Fibroblast of lung (primary cell): ENCODE measurements at regions not wholly inside any gene's neighbourhood (a gene's known extent, or its start where the extent isn't known, plus 50 kb on each side); places are given as distances from the start of the nearest gene placed in this dataset.

ENCODE experiments used
- DNase-seq, 2 donors: peaks; one replicate each; pipeline versions ENCODE4 v3.0.0 to v3.0.0-alpha.2; 2010; ENCODE audit warnings: low read depth in 2 of 2
- H2AFZ ChIP-seq: 2 replicates; pipeline ENCODE4 v1.5.1; 2012; ENCODE audit warnings: low read length, control low read depth, inconsistent platforms
- H3K27ac ChIP-seq: 2 replicates; pipeline ENCODE4 v1.5.1; 2011; ENCODE audit warnings: low read length, control low read depth; ENCODE audit not compliant: insufficient read depth
- H3K27me3 ChIP-seq: 2 replicates; pipeline ENCODE4 v1.5.1; 2011; ENCODE audit warnings: mild to moderate bottlenecking, low read length; ENCODE audit not compliant: control insufficient read depth, insufficient read depth
- H3K36me3 ChIP-seq: 2 replicates; pipeline ENCODE4 v1.5.1; 2011; ENCODE audit warnings: low read length; ENCODE audit not compliant: control insufficient read depth, insufficient read depth
- H3K4me1 ChIP-seq: 2 replicates; pipeline ENCODE4 v1.5.1; 2011; ENCODE audit warnings: low read length; ENCODE audit not compliant: control insufficient read depth, insufficient read depth; ENCODE audit errors: extremely low read depth
- H3K4me2 ChIP-seq: 2 replicates; pipeline ENCODE4 v1.5.1; 2011; ENCODE audit warnings: low read length, control low read depth; ENCODE audit not compliant: insufficient read depth; ENCODE audit errors: extremely low read depth
- H3K4me3 ChIP-seq, 4 experiments: fragments of 200-600 bp in 1 of 4; sonication (generic) in 1 of 4; replicated peaks in 1 of 4; 2 replicates each; pipeline ENCODE4 v1.5.1; 2011 to 2016; ENCODE audit warnings: low read length in 4 of 4, low read depth in 3 of 4, mild to moderate bottlenecking in 3 of 4, control low read depth in 2 of 4, inconsistent platforms in 1 of 4, mixed read lengths in 1 of 4; ENCODE audit not compliant: insufficient read depth in 1 of 4; ENCODE audit errors: control extremely low read depth in 1 of 4
- H3K79me2 ChIP-seq: 2 replicates; pipeline ENCODE4 v1.5.1; 2012; ENCODE audit warnings: mild to moderate bottlenecking, low read length, inconsistent platforms; ENCODE audit not compliant: control insufficient read depth, insufficient read depth
- H3K9ac ChIP-seq: 2 replicates; pipeline ENCODE4 v1.5.1; 2011; ENCODE audit warnings: mild to moderate bottlenecking, low read length, control low read depth; ENCODE audit not compliant: insufficient read depth
- H3K9me3 ChIP-seq: 2 replicates; pipeline ENCODE4 v1.5.1; 2012; ENCODE audit warnings: low read depth, low read length; ENCODE audit not compliant: control insufficient read depth, insufficient read depth
- H4K20me1 ChIP-seq: 2 replicates; pipeline ENCODE4 v1.5.1; 2011; ENCODE audit warnings: low read length; ENCODE audit not compliant: control insufficient read depth, insufficient read depth; ENCODE audit errors: extremely low read depth
- CTCF ChIP-seq, 2 donors: IDR thresholded peaks in 1 of 2; conservative IDR thresholded peaks in 1 of 2; 1 replicate in 1 of 2; 2 replicates in 1 of 2; pipeline ENCODE4 v1.5.1; 2011 to 2012; ENCODE audit warnings: low read length in 2 of 2, control low read depth in 1 of 2, inconsistent platforms in 1 of 2, low read depth in 1 of 2, mild to moderate bottlenecking in 1 of 2
- EZH2 ChIP-seq: IDR thresholded peaks from 2 replicates; pipeline ENCODE4 v1.5.1; 2012; ENCODE audit warnings: low read length, control low read depth, mild to moderate bottlenecking; ENCODE audit errors: missing control alignments

GRCh38 chr5:143890487-143890886, 78.5 kb downstream of the HMHB1 start:
- peaks cover 21% of the 10 kb centered on the region for H3K4me1 ChIP-seq
- no peaks in the 10 kb centered on the region for H3K9me3 ChIP-seq
- no peaks in the 10 kb centered on the region for H4K20me1 ChIP-seq
- DNase-seq: peak in 1 of 2 donors; percentile 9
- no peak overlapping the region for H3K4me3 ChIP-seq
- TF ChIP-seq CTCF (conservative IDR thresholded peaks at IDR 0.05 in 1 of 2, IDR thresholded peaks at IDR 0.05 in 1 of 2; ENCODE audit: low read depth in 1 of 2, low read length in 2 of 2) (no peak), EZH2 (no peak)
- H3K4me2 ChIP-seq: no peak overlapping the region
- no peaks in the 10 kb centered on the region for H3K27me3 ChIP-seq
- H3K36me3 ChIP-seq: no peaks in the 10 kb centered on the region
- no peaks in the 10 kb centered on the region for H3K79me2 ChIP-seq
- no peak overlapping the region for H2AFZ ChIP-seq
- H3K27ac ChIP-seq: no peak overlapping the region
- no peak overlapping the region for H3K9ac ChIP-seq

GRCh38 chr5:143892271-143892670, 80.3 kb downstream of the HMHB1 start:
- Histone ChIP-seq H3K27me3 (no peaks in the 10 kb centered on the region), H3K79me2 (no peaks in the 10 kb centered on the region), H2AFZ (no peak overlapping the region), H3K27ac (no peak overlapping the region), H3K4me3 (no peak overlapping the region), H3K9ac (no peak overlapping the region), H3K4me1 (peaks cover 26% of the 10 kb centered on the region), H4K20me1 (no peaks in the 10 kb centered on the region), H3K36me3 (no peaks in the 10 kb centered on the region), H3K4me2 (no peak overlapping the region), H3K9me3 (no peaks in the 10 kb centered on the region)
- TF ChIP-seq CTCF (conservative IDR thresholded peaks at IDR 0.05 in 1 of 2, IDR thresholded peaks at IDR 0.05 in 1 of 2; ENCODE audit: low read depth in 1 of 2, low read length in 2 of 2) (no peak), EZH2 (no peak)
- no peak for DNase-seq

- no peak overlapping the region for H3K27ac ChIP-seq
- no peak overlapping the region for H3K4me2 ChIP-seq
- no peak overlapping the region for H2AFZ ChIP-seq
- no peak overlapping the region for H3K9ac ChIP-seq
- H3K36me3 ChIP-seq: no peaks in the 10 kb centered on the region
- no peaks in the 10 kb centered on the region for H4K20me1 ChIP-seq
- H3K27me3 ChIP-seq: no peaks in the 10 kb centered on the region
- H3K4me3 ChIP-seq: no peak overlapping the region
- H3K79me2 ChIP-seq: no peaks in the 10 kb centered on the region
- TF ChIP-seq EZH2: no peak
- TF ChIP-seq CTCF (conservative IDR thresholded peaks at IDR 0.05 in 1 of 2, IDR thresholded peaks at IDR 0.05 in 1 of 2; ENCODE audit: low read depth in 1 of 2, low read length in 2 of 2): no peak
- H3K4me1 ChIP-seq: peaks cover 25% of the 10 kb centered on the region
- no peaks in the 10 kb centered on the region for H3K9me3 ChIP-seq
- DNase-seq: no peak
Observed at GRCh38 chr5:143892908-143893307, 80.9 kb downstream of the HMHB1 start.
